WTC11 (cell line): ENCODE measurements at regions not wholly inside any gene's neighbourhood (a gene's known extent, or its start where the extent isn't known, plus 50 kb on each side); places are given as distances from the start of the nearest gene placed in this dataset.

ENCODE experiments used
- ATAC-seq: fragments of 200-7000 bp; cut with Tn5 transposase; 2 replicates; pipeline ENCODE4 v1.10.0; 2021; ENCODE audit warnings: mild to moderate bottlenecking, moderate library complexity
- CTCF ChIA-PET: fragments of 300-600 bp; sonication (Branson Sonifier 250); formaldehyde crosslinking; loops from one replicate; lab custom pipeline; 2021; ENCODE audit warnings: antibody characterized with exemption; lab: Charles Lee
- POLR2A ChIA-PET: fragments of 350-600 bp; sonication (Branson Sonifier 250); formaldehyde crosslinking; loops from one replicate; lab custom pipeline; 2021; ENCODE audit warnings: antibody characterized with exemption; lab: Charles Lee
- DNase-seq: peaks from one replicate; pipeline ENCODE4 v3.0.0; 2021; ENCODE audit warnings: low spot score
- H3K27ac Mint-ChIP-seq: 2 replicates; pipeline ENCODE4 v1.8.0; 2021; ENCODE audit warnings: mixed read lengths
- H3K27me3 Mint-ChIP-seq: 2 replicates; pipeline ENCODE4 v1.8.0; 2021; ENCODE audit warnings: low read depth, mild to moderate bottlenecking, moderate library complexity, mixed read lengths
- H3K36me3 Mint-ChIP-seq: 2 replicates; pipeline ENCODE4 v1.8.0; 2021; ENCODE audit warnings: mixed read lengths
- H3K4me1 Mint-ChIP-seq: 2 replicates; pipeline ENCODE4 v1.8.0; 2022; ENCODE audit warnings: mixed read lengths
- H3K4me3 Mint-ChIP-seq: 2 replicates; pipeline ENCODE4 v1.8.0; 2021; ENCODE audit warnings: mild to moderate bottlenecking, moderate library complexity, mixed read lengths
- H3K9me3 Mint-ChIP-seq: 2 replicates; pipeline ENCODE4 v1.8.0; 2021; ENCODE audit warnings: mixed read lengths
- ATF1 ChIP-seq: sonication (generic); formaldehyde crosslinking; IDR thresholded peaks from 2 replicates; pipeline ENCODE4 v1.8.1; 2023; ENCODE audit warnings: mild to moderate bottlenecking, moderate library complexity, missing genetic modification reagents
- ATF2 ChIP-seq: sonication (generic); formaldehyde crosslinking; IDR thresholded peaks from 2 replicates; pipeline ENCODE4 v1.8.1; 2022; ENCODE audit warnings: low read depth, missing genetic modification reagents, borderline replicate concordance
- ESRRA ChIP-seq: sonication (generic); formaldehyde crosslinking; IDR thresholded peaks from 2 replicates; pipeline ENCODE4 v1.8.1; 2022; ENCODE audit warnings: mild to moderate bottlenecking, missing genetic modification reagents, borderline replicate concordance
- ETV6 ChIP-seq: sonication (generic); formaldehyde crosslinking; IDR thresholded peaks from 2 replicates; pipeline ENCODE4 v1.8.1; 2022; ENCODE audit warnings: mild to moderate bottlenecking, missing genetic modification reagents
- NFE2L1 ChIP-seq: sonication (generic); formaldehyde crosslinking; IDR thresholded peaks from 2 replicates; pipeline ENCODE4 v1.8.1; 2023; ENCODE audit warnings: missing genetic modification reagents
- NR2C2 ChIP-seq: sonication (generic); formaldehyde crosslinking; IDR thresholded peaks from 2 replicates; pipeline ENCODE4 v1.8.0; 2022; ENCODE audit warnings: mild to moderate bottlenecking, missing genetic modification reagents
- NR3C1 ChIP-seq: sonication (generic); formaldehyde crosslinking; conservative IDR thresholded peaks from 2 replicates; pipeline ENCODE4 v1.8.1; 2023; ENCODE audit warnings: low read depth, mild to moderate bottlenecking, missing genetic modification reagents
- OVOL2 ChIP-seq: fragments of 250-450 bp; sonication (Bioruptor Pico); IDR thresholded peaks from 2 replicates; pipeline ENCODE4 v1.9.0; 2021; ENCODE audit warnings: mild to moderate bottlenecking, borderline replicate concordance
- RELA ChIP-seq: sonication (generic); formaldehyde crosslinking; IDR thresholded peaks from 2 replicates; pipeline ENCODE4 v1.8.1; 2022; ENCODE audit warnings: missing genetic modification reagents, mild to moderate bottlenecking, borderline replicate concordance
- SMAD4 ChIP-seq: sonication (generic); formaldehyde crosslinking; IDR thresholded peaks from 2 replicates; pipeline ENCODE4 v1.8.0; 2022; ENCODE audit warnings: mild to moderate bottlenecking, missing genetic modification reagents
- SOX15 ChIP-seq: fragments of 250-450 bp; sonication (Bioruptor Pico); IDR thresholded peaks from 2 replicates; pipeline ENCODE4 v1.9.0; 2021; ENCODE audit warnings: mild to moderate bottlenecking
- USF2 ChIP-seq: sonication (generic); formaldehyde crosslinking; IDR thresholded peaks from 2 replicates; pipeline ENCODE4 v1.8.1; 2023; ENCODE audit warnings: mild to moderate bottlenecking, missing genetic modification reagents, moderate library complexity
- ZNF416 ChIP-seq: fragments of 250-450 bp; sonication (Bioruptor Pico); IDR thresholded peaks from 2 replicates; pipeline ENCODE4 v1.9.0; 2021; ENCODE audit warnings: mild to moderate bottlenecking, inconsistent platforms
- ZNF423 ChIP-seq: fragments of 250-450 bp; sonication (Bioruptor Pico); IDR thresholded peaks from 2 replicates; pipeline ENCODE4 v2.1.2; 2022; ENCODE audit warnings: mild to moderate bottlenecking, moderate library complexity
- ZNF671 ChIP-seq: fragments of 250-450 bp; sonication (Bioruptor Pico); IDR thresholded peaks from 2 replicates; pipeline ENCODE4 v1.8.0; 2021; ENCODE audit warnings: mild to moderate bottlenecking
- TF ChIP-seq, protein P1 (sequence below): fragments of 250-450 bp; sonication (Bioruptor Pico); IDR thresholded peaks from 2 replicates; pipeline ENCODE4 v1.9.0; 2021; ENCODE audit warnings: mild to moderate bottlenecking
- TF ChIP-seq, protein P2 (sequence below): sonication (generic); formaldehyde crosslinking; IDR thresholded peaks from 2 replicates; pipeline ENCODE4 v1.8.1; 2022; ENCODE audit warnings: mild to moderate bottlenecking, moderate library complexity, missing genetic modification reagents
- TF ChIP-seq, protein P3 (sequence below): sonication (generic); formaldehyde crosslinking; IDR thresholded peaks from 2 replicates; pipeline ENCODE4 v1.8.0; 2022; ENCODE audit warnings: missing genetic modification reagents
- TF ChIP-seq, protein P4 (sequence below): sonication (generic); formaldehyde crosslinking; IDR thresholded peaks from 2 replicates; pipeline ENCODE4 v1.8.0; 2023; ENCODE audit warnings: mild to moderate bottlenecking, missing genetic modification reagents
- TF ChIP-seq, protein P5 (sequence below): sonication (generic); formaldehyde crosslinking; IDR thresholded peaks from 2 replicates; pipeline ENCODE4 v1.8.1; 2023; ENCODE audit warnings: mild to moderate bottlenecking, missing genetic modification reagents

DNA sequence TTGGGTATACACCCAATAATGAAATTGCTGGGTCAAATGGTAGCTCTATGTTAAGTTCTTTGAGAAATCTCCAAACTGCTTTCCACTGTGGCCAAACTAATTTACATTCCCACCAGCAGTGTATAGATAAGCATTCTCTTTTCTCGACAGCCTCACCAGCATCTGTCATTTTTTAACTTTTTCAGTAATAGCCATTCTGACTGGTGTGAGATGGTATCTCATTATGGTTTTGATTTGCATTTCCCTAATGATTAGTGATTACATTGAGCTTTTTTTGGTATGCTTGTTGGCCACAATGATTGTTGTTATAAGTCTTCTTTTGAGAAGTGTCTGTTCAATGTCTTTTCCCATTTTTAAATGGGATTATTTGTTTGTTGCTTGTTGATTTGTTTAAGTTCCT is 50.4 kb upstream of the EPAS1 start:
- peaks cover 26% of the 10 kb centered on the region for H3K9me3 Mint-ChIP-seq
- CTCF ChIA-PET = no interaction called here
- no peak overlapping the region for H3K27ac Mint-ChIP-seq
- H3K4me3 Mint-ChIP-seq = no peak overlapping the region
- no peak for ATAC-seq
- H3K36me3 Mint-ChIP-seq = peaks cover 3% of the 10 kb centered on the region; the same call in 1 of the 2 replicates
- no peak for TF ChIP-seq RELA (CRISPR knock-in tag)
- TF ChIP-seq, protein P1, sequence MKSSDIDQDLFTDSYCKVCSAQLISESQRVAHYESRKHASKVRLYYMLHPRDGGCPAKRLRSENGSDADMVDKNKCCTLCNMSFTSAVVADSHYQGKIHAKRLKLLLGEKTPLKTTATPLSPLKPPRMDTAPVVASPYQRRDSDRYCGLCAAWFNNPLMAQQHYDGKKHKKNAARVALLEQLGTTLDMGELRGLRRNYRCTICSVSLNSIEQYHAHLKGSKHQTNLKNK (CRISPR knock-in tag) = no peak
- no peak for TF ChIP-seq NFE2L1 (CRISPR knock-in tag)
- TF ChIP-seq, protein P2, sequence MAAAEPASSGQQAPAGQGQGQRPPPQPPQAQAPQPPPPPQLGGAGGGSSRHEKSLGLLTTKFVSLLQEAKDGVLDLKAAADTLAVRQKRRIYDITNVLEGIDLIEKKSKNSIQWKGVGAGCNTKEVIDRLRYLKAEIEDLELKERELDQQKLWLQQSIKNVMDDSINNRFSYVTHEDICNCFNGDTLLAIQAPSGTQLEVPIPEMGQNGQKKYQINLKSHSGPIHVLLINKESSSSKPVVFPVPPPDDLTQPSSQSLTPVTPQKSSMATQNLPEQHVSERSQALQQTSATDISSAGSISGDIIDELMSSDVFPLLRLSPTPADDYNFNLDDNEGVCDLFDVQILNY (CRISPR knock-in tag) = no peak
- TF ChIP-seq SOX15 (CRISPR knock-in tag) = no peak
- TF ChIP-seq ZNF416 (CRISPR knock-in tag) = no peak
- TF ChIP-seq, protein P3, sequence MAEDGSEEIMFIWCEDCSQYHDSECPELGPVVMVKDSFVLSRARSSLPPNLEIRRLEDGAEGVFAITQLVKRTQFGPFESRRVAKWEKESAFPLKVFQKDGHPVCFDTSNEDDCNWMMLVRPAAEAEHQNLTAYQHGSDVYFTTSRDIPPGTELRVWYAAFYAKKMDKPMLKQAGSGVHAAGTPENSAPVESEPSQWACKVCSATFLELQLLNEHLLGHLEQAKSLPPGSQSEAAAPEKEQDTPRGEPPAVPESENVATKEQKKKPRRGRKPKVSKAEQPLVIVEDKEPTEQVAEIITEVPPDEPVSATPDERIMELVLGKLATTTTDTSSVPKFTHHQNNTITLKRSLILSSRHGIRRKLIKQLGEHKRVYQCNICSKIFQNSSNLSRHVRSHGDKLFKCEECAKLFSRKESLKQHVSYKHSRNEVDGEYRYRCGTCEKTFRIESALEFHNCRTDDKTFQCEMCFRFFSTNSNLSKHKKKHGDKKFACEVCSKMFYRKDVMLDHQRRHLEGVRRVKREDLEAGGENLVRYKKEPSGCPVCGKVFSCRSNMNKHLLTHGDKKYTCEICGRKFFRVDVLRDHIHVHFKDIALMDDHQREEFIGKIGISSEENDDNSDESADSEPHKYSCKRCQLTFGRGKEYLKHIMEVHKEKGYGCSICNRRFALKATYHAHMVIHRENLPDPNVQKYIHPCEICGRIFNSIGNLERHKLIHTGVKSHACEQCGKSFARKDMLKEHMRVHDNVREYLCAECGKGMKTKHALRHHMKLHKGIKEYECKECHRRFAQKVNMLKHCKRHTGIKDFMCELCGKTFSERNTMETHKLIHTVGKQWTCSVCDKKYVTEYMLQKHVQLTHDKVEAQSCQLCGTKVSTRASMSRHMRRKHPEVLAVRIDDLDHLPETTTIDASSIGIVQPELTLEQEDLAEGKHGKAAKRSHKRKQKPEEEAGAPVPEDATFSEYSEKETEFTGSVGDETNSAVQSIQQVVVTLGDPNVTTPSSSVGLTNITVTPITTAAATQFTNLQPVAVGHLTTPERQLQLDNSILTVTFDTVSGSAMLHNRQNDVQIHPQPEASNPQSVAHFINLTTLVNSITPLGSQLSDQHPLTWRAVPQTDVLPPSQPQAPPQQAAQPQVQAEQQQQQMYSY (CRISPR knock-in tag) = no peak
- TF ChIP-seq ATF2 (CRISPR knock-in tag) = no peak
- TF ChIP-seq ESRRA (CRISPR knock-in tag) = no peak
- no peak for TF ChIP-seq NR3C1 (CRISPR knock-in tag)
- TF ChIP-seq ETV6 (CRISPR knock-in tag) = no peak
- TF ChIP-seq SMAD4 = no peak
- TF ChIP-seq OVOL2 (CRISPR knock-in tag) = no peak
- TF ChIP-seq, protein P4, sequence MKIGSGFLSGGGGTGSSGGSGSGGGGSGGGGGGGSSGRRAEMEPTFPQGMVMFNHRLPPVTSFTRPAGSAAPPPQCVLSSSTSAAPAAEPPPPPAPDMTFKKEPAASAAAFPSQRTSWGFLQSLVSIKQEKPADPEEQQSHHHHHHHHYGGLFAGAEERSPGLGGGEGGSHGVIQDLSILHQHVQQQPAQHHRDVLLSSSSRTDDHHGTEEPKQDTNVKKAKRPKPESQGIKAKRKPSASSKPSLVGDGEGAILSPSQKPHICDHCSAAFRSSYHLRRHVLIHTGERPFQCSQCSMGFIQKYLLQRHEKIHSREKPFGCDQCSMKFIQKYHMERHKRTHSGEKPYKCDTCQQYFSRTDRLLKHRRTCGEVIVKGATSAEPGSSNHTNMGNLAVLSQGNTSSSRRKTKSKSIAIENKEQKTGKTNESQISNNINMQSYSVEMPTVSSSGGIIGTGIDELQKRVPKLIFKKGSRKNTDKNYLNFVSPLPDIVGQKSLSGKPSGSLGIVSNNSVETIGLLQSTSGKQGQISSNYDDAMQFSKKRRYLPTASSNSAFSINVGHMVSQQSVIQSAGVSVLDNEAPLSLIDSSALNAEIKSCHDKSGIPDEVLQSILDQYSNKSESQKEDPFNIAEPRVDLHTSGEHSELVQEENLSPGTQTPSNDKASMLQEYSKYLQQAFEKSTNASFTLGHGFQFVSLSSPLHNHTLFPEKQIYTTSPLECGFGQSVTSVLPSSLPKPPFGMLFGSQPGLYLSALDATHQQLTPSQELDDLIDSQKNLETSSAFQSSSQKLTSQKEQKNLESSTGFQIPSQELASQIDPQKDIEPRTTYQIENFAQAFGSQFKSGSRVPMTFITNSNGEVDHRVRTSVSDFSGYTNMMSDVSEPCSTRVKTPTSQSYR = no peak
- TF ChIP-seq, protein P5, sequence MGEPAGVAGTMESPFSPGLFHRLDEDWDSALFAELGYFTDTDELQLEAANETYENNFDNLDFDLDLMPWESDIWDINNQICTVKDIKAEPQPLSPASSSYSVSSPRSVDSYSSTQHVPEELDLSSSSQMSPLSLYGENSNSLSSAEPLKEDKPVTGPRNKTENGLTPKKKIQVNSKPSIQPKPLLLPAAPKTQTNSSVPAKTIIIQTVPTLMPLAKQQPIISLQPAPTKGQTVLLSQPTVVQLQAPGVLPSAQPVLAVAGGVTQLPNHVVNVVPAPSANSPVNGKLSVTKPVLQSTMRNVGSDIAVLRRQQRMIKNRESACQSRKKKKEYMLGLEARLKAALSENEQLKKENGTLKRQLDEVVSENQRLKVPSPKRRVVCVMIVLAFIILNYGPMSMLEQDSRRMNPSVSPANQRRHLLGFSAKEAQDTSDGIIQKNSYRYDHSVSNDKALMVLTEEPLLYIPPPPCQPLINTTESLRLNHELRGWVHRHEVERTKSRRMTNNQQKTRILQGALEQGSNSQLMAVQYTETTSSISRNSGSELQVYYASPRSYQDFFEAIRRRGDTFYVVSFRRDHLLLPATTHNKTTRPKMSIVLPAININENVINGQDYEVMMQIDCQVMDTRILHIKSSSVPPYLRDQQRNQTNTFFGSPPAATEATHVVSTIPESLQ (CRISPR knock-in tag) = no peak
- TF ChIP-seq ZNF671 (CRISPR knock-in tag) = no peak
- TF ChIP-seq NR2C2 (CRISPR knock-in tag) = no peak
- no peak for TF ChIP-seq ATF1 (CRISPR knock-in tag)
- no peak for TF ChIP-seq USF2 (CRISPR knock-in tag)
- no peak for TF ChIP-seq ZNF423 (CRISPR knock-in tag)
- TF ChIP-seq, all 79 proteins: peak for 0
- Mint-ChIP-seq H3K4me1 (peaks cover 4% of the 10 kb centered on the region; the same call in 1 of the 2 replicates), H3K27me3 (no peaks in the 10 kb centered on the region; the same call in 1 of the 2 replicates)
- POLR2A ChIA-PET = no interaction called here
- DNase-seq = no peak
